ENCODE measurements at regions not wholly inside any gene's neighbourhood (a gene's known extent, or its start where the extent isn't known, plus 50 kb on each side); places are given as distances from the start of the nearest gene placed in this dataset.

DNA sequence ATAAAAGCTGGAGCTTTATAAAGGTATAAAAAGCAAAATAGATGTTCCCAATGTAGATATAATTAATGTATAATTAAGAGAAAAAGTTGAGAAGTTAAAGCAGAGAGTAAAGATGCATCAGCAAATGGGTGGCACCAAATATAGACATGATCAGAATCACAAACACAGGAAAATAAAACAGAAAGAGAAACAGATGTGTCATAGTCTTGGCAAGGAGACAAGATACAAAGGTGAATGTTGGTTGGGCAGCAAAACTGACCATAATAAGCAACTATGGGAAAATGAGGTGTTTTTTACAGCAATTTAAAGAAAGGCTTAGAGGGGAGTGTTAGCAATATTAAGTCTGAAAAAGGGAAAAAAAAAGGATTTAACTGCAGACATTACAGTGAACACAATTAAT, 135.4 kb upstream of the CLEC14A start:
- intact Hi-C loops (cut with micrococcal nuclease; ENCODE audit: unreplicated experiment), result no loop called here
- CTCF ChIA-PET, result no interaction called here
- Histone ChIP-seq H3K4me3 (ENCODE audit: low read depth, low read length) (no peak overlapping the region), H3K36me3 (ENCODE audit: control insufficient read depth, insufficient read depth, low read length) (no peaks in the 10 kb centered on the region), H3K9me3 (no peaks in the 10 kb centered on the region), H3K4me1 (no peaks in the 10 kb centered on the region), H3K27me3 (replicated peaks; ENCODE audit: control insufficient read depth, insufficient read depth, low read length) (no peaks in the 10 kb centered on the region; the same call in none of the 2 replicates)
- no TSS peak for BruUV-seq (replicated peaks)
- Mint-ChIP-seq H3K36me3 (ENCODE audit: insufficient read depth, unreplicated experiment) (no peaks in the 10 kb centered on the region), H3K9me3 (ENCODE audit: unreplicated experiment) (no peaks in the 10 kb centered on the region), H3K4me3 (ENCODE audit: unreplicated experiment) (no peak overlapping the region), H3K27me3 (ENCODE audit: insufficient read depth, unreplicated experiment) (peaks cover 8% of the 10 kb centered on the region), H3K27ac (ENCODE audit: unreplicated experiment) (no peak overlapping the region), H3K4me1 (ENCODE audit: low read depth, unreplicated experiment) (no peaks in the 10 kb centered on the region)
- DNase-seq, result no peak
- POLR2A ChIA-PET, result no interaction called here
- TF ChIP-seq, protein P1, sequence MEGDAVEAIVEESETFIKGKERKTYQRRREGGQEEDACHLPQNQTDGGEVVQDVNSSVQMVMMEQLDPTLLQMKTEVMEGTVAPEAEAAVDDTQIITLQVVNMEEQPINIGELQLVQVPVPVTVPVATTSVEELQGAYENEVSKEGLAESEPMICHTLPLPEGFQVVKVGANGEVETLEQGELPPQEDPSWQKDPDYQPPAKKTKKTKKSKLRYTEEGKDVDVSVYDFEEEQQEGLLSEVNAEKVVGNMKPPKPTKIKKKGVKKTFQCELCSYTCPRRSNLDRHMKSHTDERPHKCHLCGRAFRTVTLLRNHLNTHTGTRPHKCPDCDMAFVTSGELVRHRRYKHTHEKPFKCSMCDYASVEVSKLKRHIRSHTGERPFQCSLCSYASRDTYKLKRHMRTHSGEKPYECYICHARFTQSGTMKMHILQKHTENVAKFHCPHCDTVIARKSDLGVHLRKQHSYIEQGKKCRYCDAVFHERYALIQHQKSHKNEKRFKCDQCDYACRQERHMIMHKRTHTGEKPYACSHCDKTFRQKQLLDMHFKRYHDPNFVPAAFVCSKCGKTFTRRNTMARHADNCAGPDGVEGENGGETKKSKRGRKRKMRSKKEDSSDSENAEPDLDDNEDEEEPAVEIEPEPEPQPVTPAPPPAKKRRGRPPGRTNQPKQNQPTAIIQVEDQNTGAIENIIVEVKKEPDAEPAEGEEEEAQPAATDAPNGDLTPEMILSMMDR (IDR thresholded peaks at IDR 0.05; ENCODE audit: insufficient read depth in 1 of 2, low read depth in 1 of 2, low read length in 1 of 2, severe bottlenecking in 1 of 2, unreplicated experiment in 1 of 2), result no peak

GRCh38 chr14:38389681-38390080, 133.8 kb upstream of the CLEC14A start:
- Histone ChIP-seq H3K9me3 (no peaks in the 10 kb centered on the region), H3K4me1 (no peaks in the 10 kb centered on the region), H3K4me3 (ENCODE audit: low read depth, low read length) (no peak overlapping the region), H3K27me3 (replicated peaks; ENCODE audit: control insufficient read depth, insufficient read depth, low read length) (no peaks in the 10 kb centered on the region; the same call in 1 of the 2 replicates), H3K36me3 (ENCODE audit: control insufficient read depth, insufficient read depth, low read length) (no peaks in the 10 kb centered on the region)
- POLR2A ChIA-PET, result no interaction called here
- no peak for DNase-seq
- H3K9me3 Mint-ChIP-seq (ENCODE audit: unreplicated experiment), result no peaks in the 10 kb centered on the region
- no peak overlapping the region for H3K4me3 Mint-ChIP-seq (ENCODE audit: unreplicated experiment)
- TF ChIP-seq, protein P1 (IDR thresholded peaks at IDR 0.05; ENCODE audit: insufficient read depth in 1 of 2, low read depth in 1 of 2, low read length in 1 of 2, severe bottlenecking in 1 of 2, unreplicated experiment in 1 of 2), result no peak
- H3K4me1 Mint-ChIP-seq (ENCODE audit: low read depth, unreplicated experiment), result no peaks in the 10 kb centered on the region
- H3K27me3 Mint-ChIP-seq (ENCODE audit: insufficient read depth, unreplicated experiment), result peaks cover 2% of the 10 kb centered on the region
- CTCF ChIA-PET, result no interaction called here
- BruUV-seq (replicated peaks), result no TSS peak
- intact Hi-C loops (cut with micrococcal nuclease; ENCODE audit: unreplicated experiment), result no loop called here
- no peak overlapping the region for H3K27ac Mint-ChIP-seq (ENCODE audit: unreplicated experiment)
- no peaks in the 10 kb centered on the region for H3K36me3 Mint-ChIP-seq (ENCODE audit: insufficient read depth, unreplicated experiment)

- DNase-seq, result no peak
- H3K9me3 ChIP-seq, result no peaks in the 10 kb centered on the region
- H3K4me1 Mint-ChIP-seq (ENCODE audit: low read depth, unreplicated experiment), result no peaks in the 10 kb centered on the region
- no peak overlapping the region for H3K27ac Mint-ChIP-seq (ENCODE audit: unreplicated experiment)
- BruUV-seq (replicated peaks), result no TSS peak
- TF ChIP-seq, protein P1 (IDR thresholded peaks at IDR 0.05; ENCODE audit: insufficient read depth in 1 of 2, low read depth in 1 of 2, low read length in 1 of 2, severe bottlenecking in 1 of 2, unreplicated experiment in 1 of 2), result no peak
- H3K9me3 Mint-ChIP-seq (ENCODE audit: unreplicated experiment), result no peaks in the 10 kb centered on the region
- ChIA-PET POLR2A (no interaction called here), CTCF (interaction anchor here (0.7 kb wide), 1 partner anchor 480 kb away, joined by 3 read pairs; no protein-coding TSS in a partner anchor)
- intact Hi-C loops (cut with micrococcal nuclease; ENCODE audit: unreplicated experiment), result no loop called here
- no peaks in the 10 kb centered on the region for H3K36me3 Mint-ChIP-seq (ENCODE audit: insufficient read depth, unreplicated experiment)
- H3K27me3 ChIP-seq (replicated peaks; ENCODE audit: control insufficient read depth, insufficient read depth, low read length), result no peaks in the 10 kb centered on the region; the same call in 1 of the 2 replicates
- H3K4me3 ChIP-seq (ENCODE audit: low read depth, low read length), result no peak overlapping the region
- H3K27me3 Mint-ChIP-seq (ENCODE audit: insufficient read depth, unreplicated experiment), result peaks cover 2% of the 10 kb centered on the region
- H3K36me3 ChIP-seq (ENCODE audit: control insufficient read depth, insufficient read depth, low read length), result no peaks in the 10 kb centered on the region
- H3K4me3 Mint-ChIP-seq (ENCODE audit: unreplicated experiment), result no peak overlapping the region
- no peaks in the 10 kb centered on the region for H3K4me1 ChIP-seq
Observed at GRCh38 chr14:38387821-38388220, 131.9 kb upstream of the CLEC14A start.

All from Caco-2 (cell line).